GM18868 (cell line): ENCODE measurements at regions not wholly inside any gene's neighbourhood (a gene's known extent, or its start where the extent isn't known, plus 50 kb on each side); places are given as distances from the start of the nearest gene placed in this dataset.
A peak's percentile ranks its signal among the peaks of the same experiment; 100 is the strongest.

ENCODE experiments used
- ATAC-seq: cut with Tn5 transposase; IDR thresholded peaks from one replicate; pipeline ENCODE4 v1.9.1; 2021; ENCODE audit warnings: mild to moderate bottlenecking, moderate library complexity; ENCODE audit not compliant: unreplicated experiment

DNA sequence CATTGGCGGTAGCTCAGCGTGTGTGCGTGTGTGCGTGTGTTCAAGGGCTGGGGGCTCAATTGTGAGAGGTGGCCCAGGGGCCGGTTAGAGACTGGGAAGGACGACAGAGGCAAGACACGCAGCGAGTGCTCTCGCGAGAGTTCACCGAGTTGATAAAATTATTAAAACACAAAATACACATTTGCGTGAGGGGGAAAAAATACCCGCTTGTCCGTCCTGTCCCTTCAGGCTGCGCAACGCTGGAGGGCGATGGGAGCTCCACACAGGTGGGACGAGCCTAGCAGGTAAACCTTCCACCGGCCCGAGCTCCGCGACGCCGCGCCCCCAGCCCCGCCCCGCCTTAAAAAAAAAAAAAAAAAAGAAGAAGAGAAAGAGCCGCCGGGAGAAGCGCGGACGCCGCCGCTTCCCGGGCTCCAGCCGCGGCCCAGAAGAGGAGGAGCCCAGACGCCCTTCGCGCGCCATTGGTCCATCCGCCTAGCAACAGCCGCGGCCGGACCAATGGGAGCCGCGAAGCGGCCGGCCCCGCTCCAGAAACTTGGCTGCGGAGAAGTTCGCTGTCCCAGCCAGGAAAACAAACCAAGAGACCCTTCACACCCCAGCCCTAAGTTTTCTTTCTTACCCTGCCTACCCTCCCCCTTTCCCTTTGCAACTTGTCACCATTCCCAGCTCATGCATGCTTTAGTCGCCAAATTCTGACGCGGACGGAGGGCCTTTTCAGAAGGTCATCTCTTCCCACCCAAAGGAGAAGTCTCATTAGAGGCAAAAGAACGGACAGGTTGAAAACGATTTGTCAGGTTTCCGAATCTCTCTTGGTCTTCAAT is 169.9 kb upstream of the MAF start:
- ATAC-seq: peak; percentile 98

DNA sequence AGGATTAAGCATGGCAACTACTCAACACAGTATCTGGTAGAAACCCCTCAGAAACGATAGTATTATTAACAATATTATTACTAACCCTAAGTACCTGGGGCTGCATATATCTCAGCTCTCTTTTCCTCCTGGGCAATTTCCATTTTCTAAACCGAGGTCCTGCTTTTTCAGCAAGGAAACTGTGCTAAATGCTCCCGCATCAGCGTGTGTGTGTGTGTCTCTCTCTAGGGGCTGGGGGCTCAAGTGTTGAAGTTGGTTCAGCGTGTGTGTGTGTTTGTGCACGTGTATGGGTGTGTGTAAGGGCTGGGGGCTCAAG is 169.3 kb upstream of the MAF start:
- ATAC-seq: no peak

DNA sequence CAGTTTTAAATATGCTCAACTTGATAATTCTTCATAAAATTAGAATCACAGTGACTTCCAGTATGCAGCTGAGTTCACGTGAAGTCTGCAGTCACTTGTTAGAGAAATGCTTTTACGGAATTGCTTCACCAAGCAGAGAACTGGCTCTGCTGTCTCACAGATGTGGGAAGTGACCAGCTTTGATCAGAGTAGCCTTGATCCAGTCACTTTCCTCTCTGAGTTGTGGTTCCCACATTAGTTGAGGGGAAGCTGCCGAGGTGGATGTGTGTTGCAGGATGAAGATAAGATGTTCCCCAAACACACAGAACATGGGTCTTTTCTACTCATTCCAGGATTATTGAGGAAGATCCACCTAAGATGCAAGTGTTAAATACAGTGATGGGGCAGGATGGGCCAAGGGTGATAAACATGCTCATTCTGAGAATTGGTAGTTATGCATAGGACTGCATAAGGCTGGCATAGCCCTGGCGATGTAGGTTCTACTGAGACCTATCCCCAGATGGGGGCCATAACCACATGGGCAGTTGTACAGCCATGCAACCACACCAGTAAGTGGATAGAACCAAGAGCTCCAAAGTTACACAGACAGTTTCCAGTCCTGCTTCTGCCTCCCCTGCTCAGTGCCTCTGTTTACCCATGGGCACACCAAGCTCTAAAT is 168.9 kb upstream of the MAF start:
- no peak for ATAC-seq

DNA sequence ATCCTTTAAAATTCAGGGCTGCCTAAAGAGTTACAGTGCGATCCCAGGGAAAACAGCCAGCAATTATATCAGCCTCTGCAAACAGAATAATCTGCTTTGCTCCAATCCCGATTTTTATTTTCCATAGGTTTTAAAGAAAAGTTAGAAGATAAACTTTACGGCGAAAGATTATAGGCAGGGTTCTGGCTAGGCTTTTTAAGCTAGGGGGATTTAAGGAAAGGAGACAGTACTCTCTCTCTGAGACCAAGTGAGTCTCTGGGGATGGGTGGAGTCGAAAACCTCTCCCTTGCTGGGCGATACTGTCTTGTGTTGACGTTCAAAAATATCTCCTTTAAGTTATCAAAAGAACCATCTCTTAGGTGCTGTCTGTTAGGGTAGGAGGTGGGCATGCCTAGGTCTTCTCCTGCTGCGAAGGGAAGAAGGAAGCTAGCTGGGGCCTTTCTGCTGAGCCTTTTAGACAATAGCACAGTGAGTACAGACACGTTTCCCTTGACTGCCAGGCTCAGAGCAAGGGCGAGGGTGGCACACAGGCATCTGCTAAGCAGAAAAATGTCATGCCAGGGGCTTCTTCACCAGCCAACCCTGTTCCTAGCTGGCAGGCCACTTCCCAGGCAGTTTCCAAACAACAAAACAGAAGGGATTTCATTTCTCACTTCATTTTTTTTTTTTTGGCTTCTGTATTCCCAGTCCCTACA is 167.9 kb upstream of the MAF start:
- no peak for ATAC-seq

DNA sequence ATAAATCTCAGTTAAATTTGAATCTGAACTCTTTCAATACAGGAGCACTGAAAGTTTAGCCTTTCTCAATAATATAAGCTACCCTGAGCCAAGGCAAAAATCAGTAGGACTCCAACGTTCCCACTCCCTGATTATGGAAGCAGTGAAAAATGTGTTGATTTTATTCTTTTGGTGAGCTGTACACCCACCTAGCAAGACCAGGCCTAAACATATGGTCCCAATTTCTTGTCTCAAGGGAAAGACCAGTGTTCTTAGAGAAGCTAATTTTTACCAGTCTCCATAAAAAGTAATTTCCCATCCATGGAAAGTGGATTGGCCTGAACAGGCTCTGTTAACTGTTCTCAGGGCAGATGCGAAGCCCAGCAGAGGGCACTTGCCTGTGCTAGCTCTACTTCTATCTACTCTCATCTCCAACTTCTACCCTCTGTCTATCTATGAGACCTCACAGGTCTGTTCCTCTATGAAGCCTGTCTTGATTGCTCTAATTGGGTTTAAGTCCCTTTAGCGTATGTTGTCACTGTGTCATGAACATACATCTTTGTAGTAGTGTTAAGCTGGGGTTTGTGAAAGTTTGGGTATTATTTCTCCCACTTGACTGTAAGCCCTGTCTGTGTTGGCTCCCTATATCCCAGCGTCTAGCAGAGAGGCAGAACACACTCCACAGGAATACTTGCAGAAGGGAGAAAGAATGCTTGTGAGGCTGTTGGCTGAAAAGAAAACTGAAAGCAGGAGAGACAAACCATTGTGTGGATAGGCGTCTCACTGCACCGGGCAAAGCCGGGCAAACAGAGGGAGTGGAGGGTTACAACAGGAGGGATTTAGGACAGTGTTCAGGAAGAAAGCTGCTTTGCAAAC is 167.1 kb upstream of the MAF start:
- ATAC-seq: no peak

DNA sequence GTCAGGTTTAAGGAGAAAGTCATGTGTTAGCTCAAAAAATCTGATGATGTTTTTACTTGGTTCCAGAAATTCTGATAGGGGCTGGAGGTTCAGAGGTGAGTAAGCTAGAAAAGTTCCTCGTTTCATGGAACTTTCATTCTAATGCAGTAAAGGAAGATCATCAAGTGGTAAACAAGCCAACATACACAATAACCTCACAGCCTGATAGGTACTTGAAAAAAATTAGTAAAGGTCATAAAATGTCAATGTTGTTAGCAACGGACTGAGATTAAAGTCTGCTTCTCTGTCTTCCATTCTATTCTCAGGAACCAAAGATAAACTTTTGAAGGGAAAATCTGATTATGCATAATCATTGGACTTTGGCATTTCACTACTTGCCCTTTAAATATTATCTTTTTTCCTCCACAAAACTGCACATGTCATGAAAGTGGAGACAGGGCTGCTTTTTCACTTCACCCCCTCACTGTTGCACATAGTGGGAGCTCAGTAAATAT is 165.4 kb upstream of the MAF start:
- ATAC-seq: no peak

DNA sequence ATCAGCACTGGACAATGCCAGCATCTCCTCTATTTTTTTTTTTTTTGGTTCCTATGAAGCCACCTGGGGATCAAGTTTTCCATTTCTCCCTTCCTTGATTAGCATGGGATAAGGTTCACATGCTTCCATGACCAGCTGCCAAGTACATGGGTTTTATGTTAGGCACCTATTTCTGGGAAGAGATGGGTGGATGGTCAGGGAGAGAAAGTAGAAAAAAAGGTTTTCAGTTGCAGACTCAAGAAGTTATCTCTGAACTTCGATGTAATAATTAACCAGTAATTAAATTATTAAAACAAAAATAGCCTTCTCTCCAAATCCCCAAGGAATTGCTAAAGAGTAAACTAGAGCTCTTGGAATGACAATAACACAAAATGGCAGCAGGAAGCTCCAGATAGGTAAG is 164.9 kb upstream of the MAF start:
- ATAC-seq: no peak

DNA sequence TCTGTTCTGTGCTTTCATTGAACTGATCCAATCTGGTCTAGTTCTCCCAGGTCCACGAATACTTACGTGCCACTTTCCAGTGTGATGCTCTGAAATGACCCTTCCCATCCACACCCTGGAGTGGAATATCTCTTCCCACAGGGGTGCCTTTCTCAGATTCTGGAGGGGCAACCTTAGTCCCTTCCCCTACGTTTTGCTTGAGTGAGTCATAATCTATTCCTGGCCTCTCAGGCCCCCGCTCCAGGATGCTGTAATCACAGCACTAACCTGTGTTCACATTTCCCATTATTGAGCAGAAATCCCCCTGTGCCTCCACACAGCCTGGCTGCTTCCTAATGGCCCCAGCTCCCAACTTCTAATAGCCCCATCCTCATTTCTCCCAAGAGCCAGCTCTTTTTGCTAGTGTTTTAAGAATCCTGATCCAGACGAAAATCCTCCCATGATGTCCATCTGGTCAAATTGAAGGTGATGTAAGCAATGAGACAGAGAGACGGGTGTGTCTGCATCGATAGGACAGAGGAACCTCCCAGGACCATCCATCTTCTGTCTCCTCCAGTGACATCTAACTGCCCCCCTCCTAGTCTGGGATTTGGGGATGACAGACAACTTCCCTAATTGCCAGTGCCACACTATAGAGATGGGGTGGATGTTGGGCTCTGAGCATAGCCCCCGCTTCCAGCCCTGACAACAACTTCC is 164.0 kb upstream of the MAF start:
- ATAC-seq: no peak

DNA sequence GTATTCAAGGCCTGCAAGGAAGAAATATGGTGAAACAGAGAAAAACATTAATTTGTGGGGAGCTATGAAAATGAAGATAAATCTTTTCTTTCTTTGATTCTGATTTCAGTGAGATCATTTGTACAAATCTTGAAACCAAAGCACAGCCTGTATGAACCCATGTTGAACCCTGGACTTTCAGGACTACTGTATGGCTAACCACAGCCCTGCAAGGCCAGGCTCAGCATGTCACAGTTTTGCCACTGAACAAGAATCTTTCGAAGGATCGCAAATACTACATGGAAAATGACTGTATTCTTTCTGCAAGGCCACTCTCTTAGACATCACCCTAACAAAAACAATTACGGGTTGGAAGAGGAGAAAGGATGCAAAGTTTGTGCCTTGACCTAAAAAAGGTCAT is 161.7 kb upstream of the MAF start:
- no peak for ATAC-seq

DNA sequence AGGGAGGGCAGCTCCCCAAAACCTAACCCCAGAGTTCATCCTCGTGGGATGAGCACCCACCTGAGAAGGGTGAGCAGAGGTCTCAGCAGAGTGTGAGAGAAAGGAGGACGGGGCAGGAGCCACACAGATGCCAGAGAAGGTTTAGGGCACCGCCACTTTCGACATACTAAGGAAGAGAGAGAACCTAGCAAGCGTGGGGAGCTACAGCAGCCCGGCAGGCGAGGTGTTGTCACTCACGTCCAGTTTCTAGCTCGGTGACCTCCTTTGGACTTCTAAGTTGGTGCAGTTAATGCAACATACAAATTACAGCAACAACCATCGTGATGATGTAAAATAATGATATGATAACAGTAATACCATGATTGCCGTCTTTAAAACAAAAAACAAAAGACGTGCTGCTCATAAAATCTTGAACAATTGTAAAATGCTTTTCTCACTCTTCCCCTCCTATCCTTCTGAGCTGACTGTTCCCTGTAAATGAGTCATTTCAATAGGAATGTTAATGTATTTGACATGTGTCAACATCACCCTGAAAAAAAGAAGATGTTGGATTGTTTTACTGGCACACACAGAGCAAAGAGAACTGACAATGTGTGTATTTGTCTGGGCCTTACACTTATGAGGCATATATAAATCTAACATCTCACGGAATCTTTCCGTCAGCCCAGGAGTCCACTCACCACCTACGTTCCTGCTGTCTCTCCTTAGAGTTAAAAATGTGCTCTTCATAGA is 158.2 kb upstream of the MAF start:
- no peak for ATAC-seq

DNA sequence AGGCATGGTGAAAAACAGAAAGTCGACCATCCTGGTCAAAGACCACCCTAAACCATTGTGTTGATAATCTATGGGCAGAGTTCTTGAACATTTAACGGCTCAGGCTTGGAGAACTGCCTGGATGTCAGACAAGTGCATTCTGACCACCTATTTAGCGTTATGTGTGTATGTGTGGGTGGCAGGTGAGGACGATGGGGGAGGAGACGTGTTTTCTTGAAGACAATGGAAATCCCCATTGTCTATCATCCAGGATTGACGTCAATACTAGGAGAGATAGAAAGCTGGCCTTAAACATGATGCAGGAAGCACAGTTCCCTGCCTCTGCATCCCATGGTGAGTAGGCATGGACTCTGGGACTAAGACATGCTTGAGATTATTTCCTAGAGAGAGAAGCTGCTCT is 157.4 kb upstream of the MAF start:
- no peak for ATAC-seq

DNA sequence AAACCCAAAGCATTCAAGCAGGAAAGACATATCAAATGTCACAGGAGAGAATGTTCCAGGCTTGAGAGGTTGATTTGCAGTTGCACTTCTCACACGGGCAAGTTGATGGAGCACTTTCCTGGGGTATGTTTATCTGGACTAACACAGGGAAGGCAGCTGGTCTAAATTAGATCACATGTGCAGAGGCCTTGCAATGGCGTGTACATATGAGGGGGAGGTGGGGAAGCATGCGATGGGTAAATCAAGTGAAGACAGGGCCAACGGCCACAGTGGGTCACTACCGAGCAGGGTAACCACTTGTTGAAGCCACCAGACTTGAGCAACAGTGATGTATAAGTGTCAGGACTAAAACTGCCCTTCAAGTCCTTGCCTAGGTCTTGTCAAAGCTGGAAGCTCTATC is 156.6 kb upstream of the MAF start:
- ATAC-seq: no peak

DNA sequence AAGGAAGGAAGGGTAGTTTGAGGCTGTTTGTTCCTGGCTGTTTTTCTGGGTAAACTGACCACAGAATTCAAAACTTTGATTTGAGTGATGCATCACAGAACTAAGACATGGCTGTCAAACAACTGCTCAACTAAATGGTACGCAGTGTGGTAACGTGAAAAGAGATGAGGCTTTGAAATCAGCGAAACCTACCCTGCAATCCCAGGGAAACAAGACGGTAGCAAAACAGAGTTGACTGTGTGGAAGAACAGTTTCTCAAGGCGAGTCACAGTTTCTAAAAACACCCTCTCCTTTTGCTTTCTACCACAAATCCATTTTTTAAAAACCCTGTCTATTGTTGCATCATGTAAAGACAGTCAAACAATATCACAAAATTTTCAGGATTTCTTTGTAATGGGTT is 156.0 kb upstream of the MAF start:
- no peak for ATAC-seq

DNA sequence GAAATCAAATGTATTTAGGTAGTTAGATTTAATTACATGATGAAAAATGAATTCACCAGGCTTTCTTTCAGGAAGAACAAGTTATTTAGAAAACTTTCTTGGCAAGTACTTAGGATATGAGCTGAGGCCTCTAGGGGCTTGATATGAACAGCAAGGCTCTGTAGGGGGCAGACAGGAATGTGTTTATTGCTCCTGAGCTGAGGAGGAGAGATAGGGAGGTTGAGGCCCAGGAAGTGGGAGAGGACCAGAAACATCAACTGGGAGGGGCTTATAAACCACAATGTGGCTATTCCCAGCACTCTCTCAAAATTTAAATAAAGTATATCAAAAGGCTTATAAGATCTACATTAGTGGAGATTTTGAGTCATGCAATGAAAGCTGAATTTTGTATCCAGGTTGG is 154.0 kb upstream of the MAF start:
- no peak for ATAC-seq

DNA sequence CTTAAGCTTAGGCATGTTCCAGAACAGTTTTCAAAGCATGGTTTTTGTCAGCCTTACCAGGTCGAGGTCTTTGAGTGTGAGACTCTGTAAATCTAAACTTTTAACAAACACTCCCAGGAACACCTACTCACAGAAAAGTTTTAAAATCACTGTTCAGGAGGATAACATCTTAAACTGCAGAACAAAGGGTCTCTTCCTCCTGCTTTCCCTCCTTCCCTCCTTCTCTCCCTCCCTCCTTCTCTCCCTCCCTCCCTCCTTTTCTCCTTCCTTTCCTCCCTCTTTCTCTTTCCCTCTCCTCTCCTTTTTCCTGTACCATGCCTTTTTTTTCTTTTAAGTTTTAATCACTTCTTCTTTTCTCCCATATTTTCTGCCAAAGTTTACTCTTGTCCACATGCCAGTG is 153.5 kb upstream of the MAF start:
- ATAC-seq: no peak

DNA sequence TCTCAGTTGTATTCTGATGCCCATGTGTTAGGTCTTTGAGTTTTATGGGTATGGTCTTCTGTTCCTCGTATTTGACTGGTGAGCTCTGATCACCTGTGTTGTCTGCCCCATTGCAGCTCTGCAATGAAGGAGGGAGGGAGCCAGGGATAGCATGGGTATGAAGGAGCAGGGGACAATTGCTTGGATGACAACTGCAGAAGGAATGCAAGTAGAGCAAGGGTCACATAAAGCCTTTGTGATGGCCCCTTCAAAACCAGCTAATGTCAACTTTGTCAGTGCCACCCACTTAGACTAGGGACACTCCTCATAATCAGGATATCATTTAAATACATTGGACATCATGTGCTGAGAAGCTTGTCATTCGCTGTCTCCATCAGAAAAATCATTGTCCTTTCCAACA is 152.7 kb upstream of the MAF start:
- ATAC-seq: no peak

DNA sequence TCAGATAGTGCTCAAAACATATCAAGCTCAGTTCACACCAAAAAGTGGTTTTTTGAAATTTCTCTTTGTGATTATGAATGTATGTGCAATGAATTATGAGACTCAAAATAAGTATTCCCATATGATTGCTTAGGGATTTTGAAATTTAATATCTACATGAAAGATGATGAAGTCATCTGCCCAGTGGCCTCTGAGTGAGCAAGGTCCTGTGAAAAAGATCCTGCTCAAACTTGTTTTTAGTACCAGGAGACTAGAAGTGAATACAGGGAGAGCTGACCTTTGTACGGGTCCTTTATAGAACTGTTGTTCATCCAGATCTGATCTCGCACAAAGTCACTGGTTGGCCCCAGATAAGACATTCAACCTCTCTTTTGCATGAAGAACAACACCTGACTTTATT is 151.9 kb upstream of the MAF start:
- no peak for ATAC-seq

DNA sequence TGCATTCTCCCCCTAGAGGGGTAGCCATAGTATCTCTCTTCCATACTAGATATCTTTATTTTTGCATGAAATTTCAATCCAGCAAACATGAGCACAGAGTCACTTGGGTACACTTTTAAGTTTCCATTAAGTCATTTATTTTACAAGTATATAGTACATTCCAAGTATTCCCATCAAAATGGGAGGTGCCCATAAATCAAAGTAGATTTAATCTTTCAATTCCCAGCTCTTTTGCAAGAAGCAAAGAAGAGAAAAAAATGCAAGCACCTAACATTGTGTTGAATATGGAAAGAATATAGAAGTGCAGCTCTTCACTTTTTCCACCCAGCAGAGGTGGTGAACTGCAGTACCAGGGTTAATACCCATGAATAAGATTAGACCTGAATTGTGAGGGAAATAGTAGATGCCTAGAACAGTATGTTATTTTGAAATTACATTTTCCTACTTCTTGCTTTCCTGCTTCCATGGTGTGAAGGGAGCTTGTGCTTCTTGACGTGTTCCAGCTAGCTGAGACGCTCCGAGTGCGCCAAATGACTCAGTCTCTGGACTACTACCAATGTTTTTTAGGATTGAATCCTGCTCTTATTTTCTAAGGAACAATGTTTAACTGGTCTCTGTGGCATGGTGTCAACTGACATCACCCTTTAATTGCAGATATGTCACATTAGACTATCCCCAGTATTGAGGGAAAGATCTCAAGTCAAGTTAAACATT is 151.1 kb upstream of the MAF start:
- no peak for ATAC-seq

DNA sequence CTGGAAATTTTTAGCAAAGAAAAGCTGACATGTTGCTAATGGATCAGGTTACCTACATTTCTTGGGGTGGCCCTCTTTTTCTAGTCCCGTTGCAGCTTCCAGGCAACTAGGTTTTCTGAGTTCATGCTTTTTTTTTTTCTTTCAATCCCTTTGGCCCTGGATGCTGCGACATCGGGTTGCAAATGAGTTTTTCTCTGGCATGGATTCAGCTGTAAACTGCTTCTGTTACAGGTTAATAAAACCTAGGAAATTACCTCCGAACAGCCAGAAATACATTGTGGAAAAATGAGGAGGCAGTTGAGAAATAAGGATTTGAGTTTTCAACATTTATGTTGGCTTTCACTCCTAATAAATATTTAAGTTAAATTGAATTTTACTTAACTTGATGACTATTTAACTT is 149.8 kb upstream of the MAF start:
- ATAC-seq: no peak
